NCI-H345 treated with DMSO at 0.1 percent for 48 hours (cell line): ENCODE measurements at regions not wholly inside any gene's neighbourhood (a gene's known extent, or its start where the extent isn't known, plus 50 kb on each side); places are given as distances from the start of the nearest gene placed in this dataset.

ENCODE experiments used
- DNase-seq: peaks from one replicate; lab custom pipeline; 2025; ENCODE audit not compliant: unreplicated experiment; lab: John Stamatoyannopoulos, UW

- DNase-seq: no peak
Observed at GRCh38 chr5:74296685-74297408, 343.7 kb downstream of the ENC1 start.

DNA sequence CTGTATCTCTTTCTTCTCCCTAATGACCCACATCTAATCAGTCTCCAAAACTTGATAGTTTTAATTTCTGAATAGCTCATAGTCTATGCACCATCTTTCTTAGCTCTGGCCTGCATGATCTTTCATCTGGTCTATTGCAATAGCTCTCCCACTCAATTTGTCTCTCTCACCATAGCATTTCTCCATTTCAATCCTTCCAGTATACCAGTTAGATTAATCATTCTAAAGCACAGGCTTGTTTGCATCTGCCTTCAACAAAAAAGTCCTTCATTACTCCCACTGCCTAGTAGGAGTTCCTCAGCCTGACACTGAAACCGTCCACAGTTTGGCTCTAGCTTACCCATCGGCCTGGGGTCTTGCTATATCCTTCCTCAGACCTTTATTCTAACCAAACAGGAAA lies 344.9 kb downstream of the ENC1 start:
- DNase-seq: no peak

- DNase-seq: no peak
Observed at GRCh38 chr5:74295141-74295540, 345.4 kb downstream of the ENC1 start.

DNA sequence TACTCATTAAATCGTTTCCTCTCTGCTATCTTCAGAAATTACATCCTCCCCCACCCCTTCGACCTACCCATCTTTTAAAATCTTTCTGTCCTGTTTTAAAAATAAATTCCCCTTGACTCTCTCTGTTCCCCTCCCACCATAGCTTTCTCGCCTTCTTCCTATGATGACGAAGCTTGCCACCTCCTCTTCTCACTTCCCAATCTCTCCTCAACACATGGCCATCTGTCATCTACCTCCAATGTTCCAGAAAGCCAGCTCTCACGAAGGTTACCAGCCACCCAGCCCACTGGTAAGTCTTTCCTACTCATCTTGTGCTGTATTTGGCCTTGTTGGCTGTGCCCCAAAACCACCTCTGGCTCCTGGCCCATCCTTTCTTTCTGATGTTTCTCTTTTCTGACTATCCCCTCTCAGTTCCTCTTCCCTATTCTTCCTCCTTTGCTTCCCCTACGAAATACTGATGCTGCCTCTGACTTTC lies 346.3 kb downstream of the ENC1 start:
- no peak for DNase-seq

GRCh38 chr5:74293182-74293581 lies 347.3 kb downstream of the ENC1 start:
- DNase-seq: no peak

GRCh38 chr5:74290634-74291241 lies 349.8 kb downstream of the ENC1 start:
- DNase-seq: no peak

DNA sequence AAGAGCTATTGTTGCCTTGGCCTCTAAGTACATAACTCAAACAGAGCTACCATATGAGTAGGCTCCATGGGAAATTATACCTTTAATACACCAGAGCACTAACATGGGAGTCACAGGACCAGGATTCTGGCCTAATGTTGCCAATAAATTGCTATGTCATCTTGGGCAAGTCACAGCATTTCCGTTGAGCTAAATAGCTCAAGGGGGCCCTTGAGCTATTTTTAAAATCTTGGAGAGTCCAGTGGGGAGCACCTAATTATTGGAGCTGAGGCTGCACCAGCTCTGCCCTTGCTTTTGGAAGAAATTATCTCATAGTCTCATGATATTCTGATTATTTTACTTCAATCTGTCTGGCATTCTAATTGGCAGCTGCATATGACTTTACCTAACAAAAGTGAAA lies 350.8 kb downstream of the ENC1 start:
- no peak for DNase-seq

- DNase-seq: no peak
Observed at GRCh38 chr5:74289238-74289637, 351.3 kb downstream of the ENC1 start.

- no peak for DNase-seq
Observed at GRCh38 chr5:74288448-74289108, 351.9 kb downstream of the ENC1 start.

GRCh38 chr5:74288038-74288437 lies 352.5 kb downstream of the ENC1 start:
- DNase-seq: no peak

- DNase-seq: no peak
Observed at GRCh38 chr5:74286734-74287695, 353.5 kb downstream of the ENC1 start.

DNA sequence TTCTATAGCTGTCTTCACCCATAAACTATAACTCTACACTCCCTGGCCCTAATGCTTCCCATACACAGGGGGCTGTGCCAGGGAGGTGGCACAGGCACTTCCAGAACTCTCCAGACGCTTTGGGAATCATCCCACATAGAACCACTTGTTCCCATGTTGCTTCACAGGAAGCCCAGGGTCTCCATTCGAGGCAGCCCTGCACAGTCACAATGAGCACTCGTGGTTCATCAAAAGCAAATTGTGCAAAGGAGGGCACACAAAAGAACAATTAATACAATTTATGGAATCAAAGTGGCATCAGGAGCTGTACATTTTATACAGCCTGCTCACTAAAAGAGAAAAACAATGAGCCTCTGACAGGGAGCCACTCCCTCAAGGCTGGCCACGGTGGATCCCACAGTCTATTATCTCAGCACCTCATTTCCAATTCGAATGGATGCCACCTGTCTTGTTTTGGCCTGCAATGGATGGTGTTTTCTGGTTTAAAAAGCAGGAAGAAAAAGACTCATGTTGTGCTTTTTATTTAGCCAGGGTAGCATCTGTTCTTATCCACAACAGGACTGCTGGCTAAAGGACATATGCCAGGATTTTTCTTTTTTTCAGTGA lies 354.8 kb downstream of the ENC1 start:
- DNase-seq: no peak

- no peak for DNase-seq
Observed at GRCh38 chr5:74282490-74282889, 358.0 kb downstream of the ENC1 start.

DNA sequence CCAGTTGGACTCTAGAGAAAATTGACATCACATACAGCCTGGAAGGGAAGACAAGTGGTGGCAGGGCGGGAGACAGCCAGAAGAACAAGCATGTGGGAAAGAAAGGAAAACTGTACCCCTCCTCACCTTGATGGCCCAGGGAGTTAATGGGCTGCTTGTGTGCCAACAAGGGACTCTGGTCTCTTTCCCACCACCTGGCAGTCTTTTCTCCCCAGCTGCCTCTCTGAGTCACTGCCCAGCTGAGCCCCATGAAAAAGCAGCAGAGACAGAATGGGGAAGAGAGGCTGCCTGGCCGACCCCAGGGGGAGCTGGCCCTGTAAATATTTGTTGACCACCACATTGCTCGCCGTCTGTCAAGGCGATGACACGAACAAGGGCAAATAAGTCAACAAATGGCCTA lies 359.4 kb downstream of the ENC1 start:
- DNase-seq: no peak

- DNase-seq: no peak
Observed at GRCh38 chr5:74280306-74280705, 360.2 kb downstream of the ENC1 start.

DNA sequence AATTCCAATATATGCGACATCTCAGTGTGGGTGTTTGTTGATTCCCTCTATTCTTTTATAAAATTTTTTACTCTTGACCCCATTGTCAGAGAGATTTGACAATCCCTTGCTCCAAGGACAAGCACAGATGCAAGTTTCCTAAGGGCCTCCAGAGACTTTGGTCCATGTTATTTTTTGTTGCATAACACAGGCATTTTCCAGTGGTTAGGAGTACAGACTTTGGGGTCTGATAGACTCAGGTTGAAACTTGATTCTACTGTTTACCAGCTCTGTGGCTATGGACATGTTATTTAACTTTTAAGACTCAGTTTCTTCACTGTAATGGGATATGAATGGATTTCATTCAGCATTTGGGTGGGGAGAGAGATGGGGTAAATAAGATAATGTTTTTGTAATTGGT lies 361.3 kb downstream of the ENC1 start:
- no peak for DNase-seq

GRCh38 chr5:74277418-74277817 lies 363.1 kb downstream of the ENC1 start:
- DNase-seq: no peak

GRCh38 chr5:74275171-74275992 lies 365.1 kb downstream of the ENC1 start:
- no peak for DNase-seq

GRCh38 chr5:74274326-74274725 lies 366.2 kb downstream of the ENC1 start:
- no peak for DNase-seq
